Upper lobe of left lung (tissue), 4 donors: ENCODE measurements at regions not wholly inside any gene's neighbourhood (a gene's known extent, or its start where the extent isn't known, plus 50 kb on each side); places are given as distances from the start of the nearest gene placed in this dataset.

Source experiments
- CTCF ChIP-seq, 6 experiments: fragments of 450-650 bp in 4 of 6; fragments of 200-600 bp in 2 of 6; sonication (generic) in 2 of 6; IDR thresholded peaks; one replicate each; pipeline ENCODE4 v1.5.1; 2016 to 2019; ENCODE audit warnings: antibody characterized with exemption in 6 of 6
- EP300 ChIP-seq, 4 donors: sonication (generic); formaldehyde crosslinking; IDR thresholded peaks; one replicate each; pipeline ENCODE4 v1.5.1; 2017; ENCODE audit warnings: antibody characterized with exemption in 4 of 4, control low read depth in 2 of 4
- POLR2A ChIP-seq, 4 donors: fragments of 450-650 bp; IDR thresholded peaks; one replicate each; pipeline ENCODE4 v1.5.1; 2016 to 2017; ENCODE audit warnings: antibody characterized with exemption in 4 of 4, mild to moderate bottlenecking in 2 of 4
- POLR2AphosphoS5 ChIP-seq, 2 donors: sonication (generic); formaldehyde crosslinking; IDR thresholded peaks; one replicate each; pipeline ENCODE4 v1.5.1; 2017; ENCODE audit warnings: antibody characterized with exemption in 2 of 2

- TF ChIP-seq POLR2A (IDR thresholded peaks at IDR 0.05) (no peak), CTCF (IDR thresholded peaks at IDR 0.05) (no peak), EP300 (IDR thresholded peaks at IDR 0.05) (no peak), POLR2AphosphoS5 (IDR thresholded peaks at IDR 0.05) (no peak)
Measured at GRCh38 chr10:60575105-60575504, 185.4 kb upstream of the ANK3 start.
